GM12878 (cell line): ENCODE measurements at regions not wholly inside any gene's neighbourhood (a gene's known extent, or its start where the extent isn't known, plus 50 kb on each side); places are given as distances from the start of the nearest gene placed in this dataset.

ENCODE experiments used
- EZH2 ChIP-seq: IDR thresholded peaks from 2 replicates; pipeline ENCODE4 v1.6.1; 2012; ENCODE audit warnings: low read depth, mild to moderate bottlenecking, control low read depth, inconsistent platforms, low read length, borderline replicate concordance; ENCODE audit not compliant: control insufficient read depth
- NR2C1 ChIP-seq: fragments of 450-650 bp; IDR thresholded peaks from 2 replicates; pipeline ENCODE4 v1.6.1; 2017; ENCODE audit warnings: antibody characterized with exemption, mild to moderate bottlenecking, moderate library complexity
- NRF1 ChIP-seq: conservative IDR thresholded peaks from 2 replicates; pipeline ENCODE4 v1.6.1; 2011; ENCODE audit warnings: mild to moderate bottlenecking, low read depth, low read length, improper control_type of control experiment
- POLR2A ChIP-seq: IDR thresholded peaks from 2 replicates; pipeline ENCODE4 v1.6.1; 2011; ENCODE audit warnings: low read depth, mild to moderate bottlenecking, low read length
- TF ChIP-seq, protein P1 (sequence below): IDR thresholded peaks from 2 replicates; pipeline ENCODE4 v1.6.1; 2012; ENCODE audit warnings: improper control_type of control experiment, low read depth, low read length; ENCODE audit not compliant: insufficient replicate concordance
- TF ChIP-seq, protein P2 (sequence below): fragments of 450-650 bp; IDR thresholded peaks from 2 replicates; pipeline ENCODE4 v1.6.1; 2017; ENCODE audit warnings: mild to moderate bottlenecking, moderate library complexity
- TF ChIP-seq, protein P3 (sequence below), 3 experiments: IDR thresholded peaks in 2 of 3; conservative IDR thresholded peaks in 1 of 3; 2 replicates each; pipeline ENCODE4 v1.5.1; 2011; ENCODE audit warnings: low read depth in 3 of 3, low read length in 3 of 3, mild to moderate bottlenecking in 3 of 3, control low read depth in 2 of 3, moderate library complexity in 2 of 3, inconsistent platforms in 1 of 3, mixed read lengths in 1 of 3; ENCODE audit not compliant: control insufficient read depth in 2 of 3, insufficient read depth in 1 of 3; ENCODE audit errors: extremely low read depth in 1 of 3

DNA sequence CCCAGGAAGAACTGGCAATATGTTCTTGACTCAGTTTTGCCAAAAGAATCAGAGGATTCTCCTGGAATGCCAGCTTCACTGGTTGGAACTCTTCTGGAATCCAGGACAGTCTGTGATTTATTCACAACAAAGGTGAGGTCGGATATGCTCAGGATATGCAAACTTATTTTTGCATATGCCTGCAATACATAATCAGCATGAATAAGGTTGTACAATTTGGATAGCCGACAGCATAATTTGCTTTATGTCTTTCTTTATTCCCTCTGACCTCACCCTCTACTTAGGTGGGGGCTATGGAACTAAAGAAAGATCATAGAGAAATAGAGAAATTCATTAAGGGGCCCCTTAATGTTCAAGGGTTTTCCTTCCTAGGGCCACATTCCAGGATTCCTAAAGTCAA, 57.6 kb upstream of the AKR1E2 start:
- TF ChIP-seq POLR2A, result no peak
- no peak for TF ChIP-seq NRF1
- no peak for TF ChIP-seq NR2C1
- TF ChIP-seq, protein P1, sequence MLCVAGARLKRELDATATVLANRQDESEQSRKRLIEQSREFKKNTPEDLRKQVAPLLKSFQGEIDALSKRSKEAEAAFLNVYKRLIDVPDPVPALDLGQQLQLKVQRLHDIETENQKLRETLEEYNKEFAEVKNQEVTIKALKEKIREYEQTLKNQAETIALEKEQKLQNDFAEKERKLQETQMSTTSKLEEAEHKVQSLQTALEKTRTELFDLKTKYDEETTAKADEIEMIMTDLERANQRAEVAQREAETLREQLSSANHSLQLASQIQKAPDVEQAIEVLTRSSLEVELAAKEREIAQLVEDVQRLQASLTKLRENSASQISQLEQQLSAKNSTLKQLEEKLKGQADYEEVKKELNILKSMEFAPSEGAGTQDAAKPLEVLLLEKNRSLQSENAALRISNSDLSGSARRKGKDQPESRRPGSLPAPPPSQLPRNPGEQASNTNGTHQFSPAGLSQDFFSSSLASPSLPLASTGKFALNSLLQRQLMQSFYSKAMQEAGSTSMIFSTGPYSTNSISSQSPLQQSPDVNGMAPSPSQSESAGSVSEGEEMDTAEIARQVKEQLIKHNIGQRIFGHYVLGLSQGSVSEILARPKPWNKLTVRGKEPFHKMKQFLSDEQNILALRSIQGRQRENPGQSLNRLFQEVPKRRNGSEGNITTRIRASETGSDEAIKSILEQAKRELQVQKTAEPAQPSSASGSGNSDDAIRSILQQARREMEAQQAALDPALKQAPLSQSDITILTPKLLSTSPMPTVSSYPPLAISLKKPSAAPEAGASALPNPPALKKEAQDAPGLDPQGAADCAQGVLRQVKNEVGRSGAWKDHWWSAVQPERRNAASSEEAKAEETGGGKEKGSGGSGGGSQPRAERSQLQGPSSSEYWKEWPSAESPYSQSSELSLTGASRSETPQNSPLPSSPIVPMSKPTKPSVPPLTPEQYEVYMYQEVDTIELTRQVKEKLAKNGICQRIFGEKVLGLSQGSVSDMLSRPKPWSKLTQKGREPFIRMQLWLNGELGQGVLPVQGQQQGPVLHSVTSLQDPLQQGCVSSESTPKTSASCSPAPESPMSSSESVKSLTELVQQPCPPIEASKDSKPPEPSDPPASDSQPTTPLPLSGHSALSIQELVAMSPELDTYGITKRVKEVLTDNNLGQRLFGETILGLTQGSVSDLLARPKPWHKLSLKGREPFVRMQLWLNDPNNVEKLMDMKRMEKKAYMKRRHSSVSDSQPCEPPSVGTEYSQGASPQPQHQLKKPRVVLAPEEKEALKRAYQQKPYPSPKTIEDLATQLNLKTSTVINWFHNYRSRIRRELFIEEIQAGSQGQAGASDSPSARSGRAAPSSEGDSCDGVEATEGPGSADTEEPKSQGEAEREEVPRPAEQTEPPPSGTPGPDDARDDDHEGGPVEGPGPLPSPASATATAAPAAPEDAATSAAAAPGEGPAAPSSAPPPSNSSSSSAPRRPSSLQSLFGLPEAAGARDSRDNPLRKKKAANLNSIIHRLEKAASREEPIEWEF, result no peak
- TF ChIP-seq, protein P2, sequence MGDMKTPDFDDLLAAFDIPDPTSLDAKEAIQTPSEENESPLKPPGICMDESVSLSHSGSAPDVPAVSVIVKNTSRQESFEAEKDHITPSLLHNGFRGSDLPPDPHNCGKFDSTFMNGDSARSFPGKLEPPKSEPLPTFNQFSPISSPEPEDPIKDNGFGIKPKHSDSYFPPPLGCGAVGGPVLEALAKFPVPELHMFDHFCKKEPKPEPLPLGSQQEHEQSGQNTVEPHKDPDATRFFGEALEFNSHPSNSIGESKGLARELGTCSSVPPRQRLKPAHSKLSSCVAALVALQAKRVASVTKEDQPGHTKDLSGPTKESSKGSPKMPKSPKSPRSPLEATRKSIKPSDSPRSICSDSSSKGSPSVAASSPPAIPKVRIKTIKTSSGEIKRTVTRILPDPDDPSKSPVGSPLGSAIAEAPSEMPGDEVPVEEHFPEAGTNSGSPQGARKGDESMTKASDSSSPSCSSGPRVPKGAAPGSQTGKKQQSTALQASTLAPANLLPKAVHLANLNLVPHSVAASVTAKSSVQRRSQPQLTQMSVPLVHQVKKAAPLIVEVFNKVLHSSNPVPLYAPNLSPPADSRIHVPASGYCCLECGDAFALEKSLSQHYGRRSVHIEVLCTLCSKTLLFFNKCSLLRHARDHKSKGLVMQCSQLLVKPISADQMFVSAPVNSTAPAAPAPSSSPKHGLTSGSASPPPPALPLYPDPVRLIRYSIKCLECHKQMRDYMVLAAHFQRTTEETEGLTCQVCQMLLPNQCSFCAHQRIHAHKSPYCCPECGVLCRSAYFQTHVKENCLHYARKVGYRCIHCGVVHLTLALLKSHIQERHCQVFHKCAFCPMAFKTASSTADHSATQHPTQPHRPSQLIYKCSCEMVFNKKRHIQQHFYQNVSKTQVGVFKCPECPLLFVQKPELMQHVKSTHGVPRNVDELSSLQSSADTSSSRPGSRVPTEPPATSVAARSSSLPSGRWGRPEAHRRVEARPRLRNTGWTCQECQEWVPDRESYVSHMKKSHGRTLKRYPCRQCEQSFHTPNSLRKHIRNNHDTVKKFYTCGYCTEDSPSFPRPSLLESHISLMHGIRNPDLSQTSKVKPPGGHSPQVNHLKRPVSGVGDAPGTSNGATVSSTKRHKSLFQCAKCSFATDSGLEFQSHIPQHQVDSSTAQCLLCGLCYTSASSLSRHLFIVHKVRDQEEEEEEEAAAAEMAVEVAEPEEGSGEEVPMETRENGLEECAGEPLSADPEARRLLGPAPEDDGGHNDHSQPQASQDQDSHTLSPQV, result no peak
- TF ChIP-seq, protein P3, sequence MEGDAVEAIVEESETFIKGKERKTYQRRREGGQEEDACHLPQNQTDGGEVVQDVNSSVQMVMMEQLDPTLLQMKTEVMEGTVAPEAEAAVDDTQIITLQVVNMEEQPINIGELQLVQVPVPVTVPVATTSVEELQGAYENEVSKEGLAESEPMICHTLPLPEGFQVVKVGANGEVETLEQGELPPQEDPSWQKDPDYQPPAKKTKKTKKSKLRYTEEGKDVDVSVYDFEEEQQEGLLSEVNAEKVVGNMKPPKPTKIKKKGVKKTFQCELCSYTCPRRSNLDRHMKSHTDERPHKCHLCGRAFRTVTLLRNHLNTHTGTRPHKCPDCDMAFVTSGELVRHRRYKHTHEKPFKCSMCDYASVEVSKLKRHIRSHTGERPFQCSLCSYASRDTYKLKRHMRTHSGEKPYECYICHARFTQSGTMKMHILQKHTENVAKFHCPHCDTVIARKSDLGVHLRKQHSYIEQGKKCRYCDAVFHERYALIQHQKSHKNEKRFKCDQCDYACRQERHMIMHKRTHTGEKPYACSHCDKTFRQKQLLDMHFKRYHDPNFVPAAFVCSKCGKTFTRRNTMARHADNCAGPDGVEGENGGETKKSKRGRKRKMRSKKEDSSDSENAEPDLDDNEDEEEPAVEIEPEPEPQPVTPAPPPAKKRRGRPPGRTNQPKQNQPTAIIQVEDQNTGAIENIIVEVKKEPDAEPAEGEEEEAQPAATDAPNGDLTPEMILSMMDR (IDR thresholded peaks at IDR 0.05 in 2 of 3, conservative IDR thresholded peaks at IDR 0.05 in 1 of 3; ENCODE audit: control insufficient read depth in 2 of 3, extremely low read depth in 1 of 3, insufficient read depth in 1 of 3, low read depth in 3 of 3, low read length in 3 of 3), result no peak
- TF ChIP-seq EZH2, result no peak
